Peyer's patch (tissue), 4 donors: ENCODE measurements at regions not wholly inside any gene's neighbourhood (a gene's known extent, or its start where the extent isn't known, plus 50 kb on each side); places are given as distances from the start of the nearest gene placed in this dataset.

Experiments used
- POLR2A ChIP-seq, 2 donors: fragments of 450-650 bp; IDR thresholded peaks; one replicate each; pipeline ENCODE4 v1.5.1; 2017; ENCODE audit warnings: antibody characterized with exemption in 2 of 2, mild to moderate bottlenecking in 2 of 2, moderate library complexity in 2 of 2
- TF ChIP-seq, protein P1 (sequence below), 6 experiments: fragments of 450-650 bp in 4 of 6; fragments of 200-600 bp in 2 of 6; sonication (generic) in 1 of 6; IDR thresholded peaks; one replicate each; pipeline ENCODE4 v1.5.1; 2017 to 2019; ENCODE audit warnings: antibody characterized with exemption in 6 of 6, mild to moderate bottlenecking in 3 of 6, moderate library complexity in 1 of 6

GRCh38 chr1:219419860-219420259 lies 193.0 kb downstream of the ZC3H11B start:
- TF ChIP-seq, protein P1, sequence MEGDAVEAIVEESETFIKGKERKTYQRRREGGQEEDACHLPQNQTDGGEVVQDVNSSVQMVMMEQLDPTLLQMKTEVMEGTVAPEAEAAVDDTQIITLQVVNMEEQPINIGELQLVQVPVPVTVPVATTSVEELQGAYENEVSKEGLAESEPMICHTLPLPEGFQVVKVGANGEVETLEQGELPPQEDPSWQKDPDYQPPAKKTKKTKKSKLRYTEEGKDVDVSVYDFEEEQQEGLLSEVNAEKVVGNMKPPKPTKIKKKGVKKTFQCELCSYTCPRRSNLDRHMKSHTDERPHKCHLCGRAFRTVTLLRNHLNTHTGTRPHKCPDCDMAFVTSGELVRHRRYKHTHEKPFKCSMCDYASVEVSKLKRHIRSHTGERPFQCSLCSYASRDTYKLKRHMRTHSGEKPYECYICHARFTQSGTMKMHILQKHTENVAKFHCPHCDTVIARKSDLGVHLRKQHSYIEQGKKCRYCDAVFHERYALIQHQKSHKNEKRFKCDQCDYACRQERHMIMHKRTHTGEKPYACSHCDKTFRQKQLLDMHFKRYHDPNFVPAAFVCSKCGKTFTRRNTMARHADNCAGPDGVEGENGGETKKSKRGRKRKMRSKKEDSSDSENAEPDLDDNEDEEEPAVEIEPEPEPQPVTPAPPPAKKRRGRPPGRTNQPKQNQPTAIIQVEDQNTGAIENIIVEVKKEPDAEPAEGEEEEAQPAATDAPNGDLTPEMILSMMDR (IDR thresholded peaks at IDR 0.05) = no peak
- TF ChIP-seq POLR2A (IDR thresholded peaks at IDR 0.05) = no peak
